GM19043 (cell line): ENCODE measurements at regions not wholly inside any gene's neighbourhood (a gene's known extent, or its start where the extent isn't known, plus 50 kb on each side); places are given as distances from the start of the nearest gene placed in this dataset.

ENCODE experiments used
- ATAC-seq: cut with Tn5 transposase; IDR thresholded peaks from one replicate; pipeline ENCODE4 v1.9.1; 2021; ENCODE audit warnings: low read depth; ENCODE audit not compliant: unreplicated experiment

DNA sequence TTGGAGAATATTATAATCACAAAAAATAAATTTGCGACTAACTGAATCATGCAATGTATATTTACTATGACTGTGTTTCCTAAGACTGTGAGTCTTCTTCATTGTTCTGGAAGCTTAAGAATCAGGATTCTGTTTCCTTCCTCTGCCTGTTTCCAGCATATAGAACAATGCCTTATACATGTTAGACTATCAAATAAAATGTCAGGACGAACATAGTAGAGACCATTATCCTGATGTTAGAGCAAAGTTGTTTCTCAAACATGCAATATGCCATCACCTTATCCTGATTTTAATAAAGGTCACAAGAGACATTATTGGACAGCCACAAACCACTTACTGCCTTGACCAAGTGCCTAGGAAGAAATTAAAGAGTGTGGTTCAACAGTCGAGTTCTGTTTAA, 457.4 kb upstream of the AGTR1 start:
- ATAC-seq = no peak

DNA sequence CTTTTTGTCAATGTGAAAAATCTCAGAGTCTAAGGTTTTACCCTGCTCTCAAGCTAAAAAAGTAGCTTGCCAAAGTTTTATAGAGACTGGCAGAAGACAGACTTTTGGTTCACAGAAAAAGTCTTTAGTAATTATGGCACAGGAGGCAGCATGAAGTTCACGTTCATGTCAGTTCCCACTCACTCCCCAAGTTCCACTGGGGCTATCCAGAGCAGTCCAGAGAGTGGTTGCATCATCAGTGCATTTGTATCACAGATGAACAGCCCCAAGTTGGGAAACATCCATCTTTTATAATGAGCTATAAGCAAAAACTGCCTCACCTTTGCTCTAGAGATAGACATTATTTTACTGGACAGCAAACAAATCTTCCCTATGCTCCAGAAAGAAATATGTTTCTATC, 454.1 kb upstream of the AGTR1 start:
- no peak for ATAC-seq

DNA sequence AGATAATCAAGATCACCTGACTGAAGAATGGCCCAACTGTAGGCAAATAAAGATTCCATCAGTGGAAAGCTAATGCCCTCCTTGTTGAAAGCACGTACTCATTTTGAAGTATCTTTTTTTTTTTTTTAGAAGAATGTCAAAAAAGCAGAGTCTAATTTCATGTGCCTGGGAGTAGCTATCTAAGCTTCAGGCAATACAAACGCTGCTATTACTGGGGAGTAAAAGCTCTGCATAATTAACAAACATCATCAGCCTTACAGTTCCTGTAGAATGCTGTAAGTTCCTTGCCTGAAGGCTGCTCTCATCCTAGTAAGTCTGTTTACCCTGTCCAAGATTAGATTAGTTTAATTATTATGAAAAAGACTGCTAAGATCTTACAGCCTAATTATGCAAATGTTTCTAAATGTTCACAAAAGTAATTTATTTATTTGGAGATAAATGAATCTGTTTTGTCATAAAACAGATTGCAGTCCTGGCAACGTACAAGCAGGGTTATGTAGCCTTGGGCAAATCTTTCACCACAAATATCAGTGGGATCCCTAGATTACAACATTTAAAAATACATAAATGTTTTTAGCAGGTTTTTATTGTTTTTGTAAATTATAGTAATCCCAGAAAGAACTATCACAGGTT, 451.3 kb upstream of the AGTR1 start:
- ATAC-seq = no peak

DNA sequence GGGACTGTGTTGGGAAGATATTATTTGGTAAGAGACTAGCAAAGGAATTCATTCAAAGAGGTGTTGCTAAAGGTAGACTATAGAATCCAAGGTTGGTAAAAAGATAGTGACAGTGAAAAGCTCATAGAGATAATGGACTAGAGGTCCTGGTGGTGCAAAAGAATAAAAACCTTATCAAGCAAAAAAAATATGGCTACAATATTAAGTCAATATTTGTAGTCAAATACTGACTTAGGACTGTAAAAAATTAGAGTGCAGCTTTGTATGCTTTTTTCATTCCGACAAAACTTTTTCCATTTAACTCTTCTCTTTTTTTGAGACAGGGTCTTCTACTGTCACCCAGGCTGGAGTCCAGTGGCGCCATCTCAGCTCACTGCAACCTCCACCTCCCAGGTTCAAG, 444.0 kb upstream of the AGTR1 start:
- no peak for ATAC-seq

DNA sequence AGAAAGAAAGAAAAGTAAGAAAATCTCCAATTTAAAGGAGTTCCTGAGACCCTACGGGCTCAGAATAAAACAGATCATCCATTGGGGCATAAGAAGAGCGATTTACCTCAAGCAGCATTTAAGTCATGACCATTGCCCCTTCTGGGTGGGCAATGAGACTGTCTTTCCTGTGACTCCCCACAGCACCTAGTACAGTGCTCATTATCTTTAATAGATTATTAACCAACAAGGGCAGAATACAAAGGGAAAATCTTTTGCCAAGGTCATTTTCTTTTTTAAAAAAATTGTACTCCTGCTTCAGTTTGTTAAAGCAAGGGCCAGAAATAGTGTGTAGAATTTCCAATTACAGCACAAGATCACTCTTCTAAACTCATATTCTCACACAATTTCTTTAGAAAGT, 443.3 kb upstream of the AGTR1 start:
- no peak for ATAC-seq

DNA sequence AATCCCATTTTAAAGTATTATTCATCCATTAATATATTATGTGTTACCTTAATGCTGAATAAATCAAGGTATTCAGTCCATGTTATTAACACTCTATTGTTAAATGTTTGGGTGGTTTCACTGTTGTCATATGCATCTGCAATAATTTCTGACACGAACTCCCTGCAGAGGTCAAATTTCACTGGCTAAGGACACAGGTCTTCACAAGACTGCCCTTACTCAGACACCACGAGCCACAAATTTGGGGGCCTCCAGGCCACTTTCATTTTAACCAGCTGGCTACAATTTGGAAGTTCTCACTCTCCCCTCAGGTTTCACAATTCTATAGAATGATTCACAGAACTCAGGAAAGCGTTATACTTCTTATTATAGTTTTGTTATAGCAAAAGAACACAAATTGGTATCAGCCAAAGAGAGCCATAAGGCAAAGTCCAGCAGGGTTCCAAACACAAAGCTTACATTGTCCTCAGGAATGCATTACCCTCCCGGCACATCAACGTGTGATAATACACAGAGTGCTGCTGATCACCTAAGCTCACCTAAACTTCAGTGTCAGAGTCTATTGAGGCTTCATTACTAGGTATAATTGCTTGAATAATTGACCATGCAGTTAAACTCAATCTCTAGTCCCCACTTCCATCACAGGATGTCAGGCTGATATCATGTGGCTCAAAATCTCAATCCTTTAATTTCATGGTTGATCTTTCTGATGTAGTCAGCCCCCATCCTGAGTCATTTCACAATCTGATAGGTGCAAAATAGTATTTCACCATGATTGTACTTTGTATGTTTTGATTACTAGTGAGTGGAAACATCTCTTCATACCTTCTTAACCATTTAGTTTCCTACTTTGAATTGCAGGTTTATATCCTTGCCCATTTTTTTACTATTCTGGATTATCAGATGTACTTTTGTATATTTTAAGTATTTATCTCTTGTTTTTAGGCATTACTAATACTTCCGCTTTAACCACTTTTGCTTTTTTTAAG, 441.4 kb upstream of the AGTR1 start:
- no peak for ATAC-seq

DNA sequence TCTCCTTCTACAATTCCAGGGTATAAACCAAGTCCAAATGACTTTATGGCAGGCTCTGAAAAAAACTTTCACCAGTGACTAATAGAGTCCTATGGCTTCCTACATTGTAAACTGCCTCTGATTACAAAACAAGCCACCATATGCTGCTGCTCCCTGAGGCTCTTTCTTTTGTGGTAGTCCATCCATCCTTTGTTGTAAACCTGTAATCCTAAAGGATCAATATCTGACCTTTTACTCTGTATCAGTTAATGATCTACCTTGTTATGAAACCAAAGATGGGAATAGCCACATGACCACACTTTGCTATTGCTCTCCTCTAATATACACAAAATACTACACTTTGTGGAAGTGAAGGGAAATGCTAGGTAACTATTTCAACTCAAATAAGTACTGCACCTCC, 434.7 kb upstream of the AGTR1 start:
- no peak for ATAC-seq

DNA sequence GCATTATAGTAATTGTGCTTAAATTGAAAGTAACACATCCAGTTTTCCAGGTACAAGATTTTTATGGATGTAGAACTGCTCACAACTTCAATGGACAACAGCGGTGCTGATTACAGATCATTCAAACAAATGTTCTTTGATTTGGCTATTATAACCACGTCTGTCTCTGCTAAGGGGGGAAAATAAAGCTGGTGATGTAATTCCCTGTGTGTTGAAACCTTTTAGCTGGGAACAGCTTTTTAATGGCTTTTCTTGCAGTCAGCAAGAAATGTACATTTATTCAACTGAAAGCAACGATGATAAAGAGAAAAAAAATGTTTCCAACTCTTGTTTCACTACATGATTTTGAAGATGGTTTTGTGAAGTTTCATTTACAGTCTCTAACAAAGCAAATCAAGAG, 431.9 kb upstream of the AGTR1 start:
- ATAC-seq = no peak

DNA sequence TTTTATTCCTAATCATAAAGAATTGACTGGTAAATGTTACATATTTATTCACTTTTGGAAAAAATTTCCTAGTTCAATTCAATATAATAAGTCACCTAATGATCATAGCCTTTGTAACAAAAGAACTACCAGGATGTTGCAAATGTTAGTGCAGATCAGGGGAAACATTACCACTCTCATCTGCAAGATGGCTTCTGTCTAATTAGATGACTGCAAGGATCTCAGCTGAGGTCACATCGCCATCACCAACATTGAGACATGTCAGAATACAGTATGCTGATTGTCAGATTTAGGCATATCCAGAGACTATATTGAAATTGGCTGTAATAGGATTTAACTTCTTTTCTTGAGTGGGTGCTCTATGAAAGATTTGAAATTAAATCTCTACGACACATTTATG, 431.4 kb upstream of the AGTR1 start:
- ATAC-seq = no peak

DNA sequence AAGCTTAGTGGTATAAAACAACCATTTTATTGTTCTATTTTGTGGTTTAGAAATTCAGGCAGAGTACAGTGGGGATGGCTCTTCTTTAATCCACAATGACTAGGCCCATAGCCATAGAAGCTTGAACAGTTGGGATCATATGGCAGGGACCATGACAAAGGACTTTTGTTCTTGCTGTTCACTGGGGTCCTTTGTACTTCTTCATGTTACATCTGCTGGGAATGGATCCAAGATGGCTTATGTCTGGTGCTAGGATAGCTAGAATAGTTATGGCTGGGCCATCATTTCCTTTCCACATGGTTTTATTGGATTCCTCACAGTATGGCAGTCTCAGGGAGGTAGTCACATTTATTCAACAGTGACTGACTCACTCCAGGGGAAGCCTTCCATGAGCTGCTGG, 427.9 kb upstream of the AGTR1 start:
- ATAC-seq = no peak

DNA sequence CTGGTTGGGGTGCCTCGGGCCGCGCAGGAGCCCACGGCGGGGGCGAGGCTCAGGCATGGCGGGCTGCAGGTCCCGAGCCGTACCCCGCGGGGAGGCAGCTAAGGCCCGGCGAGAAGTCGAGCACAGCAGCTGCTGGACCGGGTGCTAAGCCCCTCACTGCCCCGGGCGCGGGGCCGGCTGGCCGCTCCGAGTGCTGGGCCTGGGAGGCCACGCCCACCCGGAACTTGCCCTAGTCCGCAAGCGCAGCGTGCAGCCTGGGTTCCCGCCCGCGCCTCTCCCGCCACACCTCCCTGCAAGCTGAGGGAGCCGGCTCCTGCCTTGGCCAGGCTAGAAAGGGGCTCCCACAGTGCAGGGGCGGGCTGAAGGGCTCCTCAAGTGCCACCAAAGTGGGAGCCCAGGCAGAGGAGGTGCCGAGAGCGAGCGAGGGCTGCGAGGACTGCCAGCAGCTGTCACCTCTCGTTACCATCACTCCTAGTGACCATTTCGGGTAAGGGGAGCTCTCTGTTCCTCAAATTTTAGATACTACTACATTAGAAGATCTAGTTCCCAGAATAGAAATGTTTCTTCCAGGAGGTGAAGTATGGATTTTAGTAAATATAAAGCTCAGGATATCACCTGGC, 417.0 kb upstream of the AGTR1 start:
- no peak for ATAC-seq

DNA sequence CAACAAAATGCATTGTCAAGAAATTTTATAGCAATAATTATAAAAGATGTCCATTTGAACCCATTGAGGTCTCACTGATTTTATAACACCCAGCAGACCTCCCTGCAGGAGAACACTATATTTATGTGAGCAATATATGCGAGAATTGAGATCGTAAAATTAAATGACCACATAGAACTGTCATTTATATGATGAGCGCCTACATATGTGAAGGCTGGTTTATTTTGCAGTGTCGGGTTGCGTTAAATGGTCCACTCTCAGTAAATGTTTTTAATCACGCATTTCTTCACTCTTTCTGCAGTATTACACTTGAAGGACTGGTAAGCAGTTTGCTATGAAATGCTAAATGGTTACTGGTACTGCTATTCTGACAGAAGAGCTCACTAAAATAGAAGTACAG, 408.5 kb upstream of the AGTR1 start:
- ATAC-seq = no peak

DNA sequence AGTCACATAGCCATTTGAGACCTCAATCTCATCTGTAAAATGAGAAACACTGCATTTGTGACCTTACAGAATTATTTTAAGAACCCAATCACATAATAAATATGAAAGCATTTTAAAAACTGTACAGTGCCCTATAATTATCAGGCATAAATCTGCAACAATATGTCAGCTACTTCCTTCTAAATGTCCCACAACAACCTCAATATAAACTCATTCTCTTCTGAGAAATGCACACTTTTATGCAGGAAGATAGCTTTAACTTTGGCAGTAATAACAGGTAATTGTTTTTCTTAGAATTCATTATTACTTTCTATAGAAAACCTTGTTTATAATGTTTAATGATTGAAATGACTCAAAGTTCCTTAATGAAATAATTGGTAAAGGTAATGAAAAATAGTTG, 400.7 kb upstream of the AGTR1 start:
- ATAC-seq = no peak

DNA sequence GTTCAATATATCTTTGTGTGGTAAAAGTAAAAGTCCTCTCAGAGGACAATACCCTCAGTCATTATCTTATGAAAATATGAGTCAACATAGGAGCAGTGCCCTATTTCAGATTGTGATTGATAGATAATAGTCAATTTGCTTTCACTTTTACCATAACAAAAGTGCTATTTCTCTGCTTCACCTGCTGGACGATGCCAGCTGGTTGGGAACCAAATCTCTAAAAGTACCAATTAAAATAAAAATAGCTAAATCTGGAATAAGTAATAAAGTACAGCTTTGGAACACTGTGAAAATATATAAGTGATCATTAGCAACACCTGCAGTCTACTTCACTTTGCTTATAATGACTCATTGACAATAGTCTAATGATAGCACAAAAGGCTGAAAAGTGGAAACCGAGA, 390.3 kb upstream of the AGTR1 start:
- ATAC-seq = peak; percentile 54

DNA sequence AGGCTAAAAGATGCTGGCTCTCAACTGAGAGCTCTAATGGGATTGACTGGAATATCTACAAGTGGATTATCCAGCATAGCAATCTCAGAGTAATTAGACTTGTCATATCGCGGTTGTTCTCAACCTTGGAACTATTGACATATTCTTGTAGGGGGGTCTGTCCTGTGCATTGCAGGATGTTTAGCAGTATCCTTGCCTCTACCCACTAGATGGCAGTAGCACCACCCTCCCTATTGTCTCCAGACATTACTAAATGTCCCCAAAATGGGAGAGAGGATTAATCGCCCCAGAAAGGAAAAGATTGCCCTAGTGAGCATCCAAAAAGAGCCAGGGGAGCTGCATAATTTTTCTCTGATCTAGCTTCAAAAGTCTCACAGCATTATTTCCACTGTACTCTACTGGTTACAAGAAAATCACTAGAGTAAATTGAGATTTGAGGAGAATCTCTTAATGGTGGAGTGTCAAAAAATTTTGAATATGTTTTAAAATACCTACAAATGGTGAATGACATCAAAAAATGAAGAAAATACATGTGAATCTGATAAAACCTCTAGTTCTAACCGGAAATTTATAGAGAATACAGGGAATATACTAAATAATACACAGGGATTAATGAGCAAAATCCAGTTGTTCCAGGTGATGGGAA, 388.2 kb upstream of the AGTR1 start:
- ATAC-seq = peak; percentile 72

DNA sequence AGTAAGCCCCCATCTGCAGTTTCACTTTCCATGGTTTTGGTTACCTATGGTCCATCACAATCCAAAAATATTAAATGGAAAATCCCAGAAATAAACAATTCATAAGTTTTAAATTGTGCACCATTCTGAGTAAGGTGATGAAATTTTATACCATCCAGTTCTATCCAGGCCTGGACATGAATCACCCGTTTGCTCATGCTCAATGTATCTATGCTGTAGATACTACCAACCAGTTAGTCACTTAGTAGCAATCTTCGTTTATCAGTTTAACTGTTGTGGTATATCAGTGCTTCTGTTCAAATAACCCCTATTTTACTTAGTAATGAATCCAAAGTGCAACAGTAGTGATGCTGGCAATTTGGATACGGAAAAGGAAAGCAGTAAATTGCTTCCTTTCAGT, 381.9 kb upstream of the AGTR1 start:
- no peak for ATAC-seq

DNA sequence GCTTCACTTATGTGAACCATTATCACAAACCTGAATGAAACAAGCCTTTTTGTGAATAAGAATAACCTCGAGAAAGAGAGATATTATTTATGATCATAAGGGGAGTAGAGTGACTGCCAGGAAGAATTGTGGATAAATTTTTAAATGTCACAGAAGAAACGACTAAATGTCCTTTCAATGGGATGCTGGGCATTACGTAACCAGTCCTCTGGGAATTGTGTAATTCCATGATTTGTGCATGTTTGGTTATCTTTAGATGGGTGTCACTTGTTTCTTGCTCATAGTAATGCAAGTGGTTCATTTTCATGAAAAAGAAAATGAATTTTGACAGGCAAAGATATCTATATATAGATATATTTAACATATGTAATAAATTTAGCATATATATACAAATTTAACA, 379.5 kb upstream of the AGTR1 start:
- ATAC-seq = no peak

DNA sequence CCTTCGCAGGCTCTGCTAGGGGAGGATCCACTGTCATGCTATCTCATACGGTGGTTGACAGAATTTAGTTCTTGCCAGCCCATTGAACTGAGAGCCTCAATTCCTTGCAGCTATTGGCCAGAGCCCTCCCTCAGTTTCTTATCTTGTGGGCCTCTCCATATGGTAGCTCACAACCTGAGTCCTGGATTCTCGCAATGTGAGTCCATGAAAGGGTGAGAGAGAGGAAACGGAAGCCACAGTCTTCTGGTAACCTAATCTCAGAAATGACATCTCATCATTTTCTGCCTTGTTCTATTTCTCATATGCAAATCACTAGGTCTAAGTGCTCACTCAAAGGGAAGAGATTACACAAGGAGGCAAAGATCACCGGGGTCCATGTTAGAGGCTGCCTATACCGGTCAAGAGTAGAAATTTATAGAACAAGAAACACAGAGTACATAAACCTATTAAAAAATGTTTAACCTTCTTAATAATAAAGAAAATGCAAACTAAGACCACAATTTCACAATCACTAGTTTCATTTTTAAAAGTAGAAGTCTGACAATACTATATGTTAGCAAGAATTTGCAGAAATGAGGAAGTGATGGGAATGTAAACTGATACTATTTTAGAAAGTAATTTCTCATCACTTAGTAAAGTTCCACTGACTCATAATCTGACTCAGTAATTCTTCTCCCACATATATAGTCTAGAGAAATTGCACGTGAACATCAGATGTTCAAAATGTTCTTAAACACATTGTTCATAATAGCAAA, 378.4 kb upstream of the AGTR1 start:
- peak; percentile 91 for ATAC-seq

DNA sequence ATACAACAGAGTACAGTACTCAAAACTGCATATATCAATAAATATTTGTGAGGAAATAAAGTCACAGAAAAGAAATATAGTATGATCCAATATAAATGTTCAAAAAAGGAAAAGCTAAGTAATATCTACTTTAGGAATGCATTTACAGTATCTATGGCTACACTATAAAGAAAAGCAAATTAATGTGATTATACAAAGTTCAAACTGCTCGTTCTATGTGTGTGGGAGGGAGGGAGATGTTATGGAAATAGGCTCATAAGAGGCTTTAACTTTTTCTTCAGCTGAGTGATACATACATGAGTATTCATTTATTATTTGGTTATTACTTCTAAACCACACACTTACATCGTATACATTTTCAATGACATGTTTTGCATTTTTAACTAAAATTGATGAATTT, 377.7 kb upstream of the AGTR1 start:
- no peak for ATAC-seq

DNA sequence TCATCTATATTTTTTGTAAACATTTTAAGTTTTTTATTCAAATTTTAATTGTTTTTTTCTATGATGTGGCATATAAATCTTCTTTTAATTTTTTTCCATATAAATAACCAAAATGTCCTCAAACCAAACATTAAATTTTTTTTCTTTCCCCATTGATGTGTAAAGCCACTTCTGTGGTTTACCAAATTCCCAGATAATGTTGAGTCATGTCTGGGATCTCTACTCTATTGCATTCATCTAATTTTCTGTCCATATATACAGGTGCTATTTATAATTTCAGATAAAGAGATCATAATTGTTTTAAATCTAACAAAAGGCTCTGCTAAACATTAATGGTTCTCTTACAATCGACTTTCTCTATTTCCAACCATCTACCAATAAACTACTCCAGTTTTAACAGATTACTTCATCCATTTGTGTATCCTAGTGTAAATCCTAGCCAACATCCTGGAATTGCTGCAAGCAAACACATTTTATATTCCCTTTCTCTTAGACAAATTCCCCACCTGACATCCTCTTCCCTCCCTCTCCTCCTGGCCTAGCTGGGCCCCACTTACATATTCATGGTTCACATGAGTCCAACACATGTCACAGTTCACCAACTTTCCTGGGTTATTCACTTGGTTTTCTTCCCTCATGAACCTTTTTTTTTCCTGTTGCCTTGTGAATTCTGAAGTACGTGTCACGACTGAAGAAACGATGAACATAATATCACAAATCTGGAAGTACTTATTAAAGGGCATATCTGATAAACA, 368.0 kb upstream of the AGTR1 start:
- ATAC-seq = no peak
